GM12878 (cell line): ENCODE measurements at regions not wholly inside any gene's neighbourhood (a gene's known extent, or its start where the extent isn't known, plus 50 kb on each side); places are given as distances from the start of the nearest gene placed in this dataset.

ENCODE experiments used
- ATAC-seq: fragments of 200-7000 bp; cut with Tn5 transposase; 3 replicates; pipeline ENCODE4 v1.9.1; 2020; ENCODE audit warnings: mild to moderate bottlenecking, moderate library complexity
- BruUV-seq: library from RNA; stranded (reverse); fragments of 400-500 nt; replicated peaks from 2 replicates; lab custom pipeline; 2021; lab: Mats Ljungman, UMichigan
- CTCF ChIA-PET: fragments of 300-600 bp; sonication (Branson Sonifier 250); formaldehyde crosslinking; extraction: SDS; loops from one replicate; lab custom pipeline; 2021; ENCODE audit warnings: inconsistent platforms; lab: Yijun Ruan, JAX
- POLR2A ChIA-PET: fragments of 350-600 bp; formaldehyde crosslinking; extraction: SDS; loops from one replicate; lab custom pipeline; 2021; ENCODE audit warnings: inconsistent platforms; lab: Charles Lee
- RAD21 ChIA-PET: fragments of 300-600 bp; sonication (Branson Sonifier 250); formaldehyde crosslinking; loops from one replicate; lab custom pipeline; 2023; ENCODE audit warnings: antibody characterized with exemption; ENCODE audit not compliant: unreplicated experiment; lab: Charles Lee
- SMC1A ChIA-PET: fragments of 300-600 bp; sonication (Branson Sonifier 250); formaldehyde crosslinking; loops from one replicate; lab custom pipeline; 2023; ENCODE audit not compliant: unreplicated experiment, uncharacterized antibody; lab: Charles Lee
- DNase-seq: peaks from one replicate; pipeline ENCODE4 v3.0.0-alpha.2; 2011; ENCODE audit warnings: low read depth, low spot score
- FAIRE-seq: peaks from 3 replicates; lab custom pipeline; 2011; peaks lifted over from hg19 to GRCh38; lab: Jason Lieb, UNC
- H2AFZ ChIP-seq: 2 replicates; pipeline ENCODE4 v1.6.0; 2011; ENCODE audit warnings: low read depth, low read length, control low read depth; ENCODE audit not compliant: control insufficient read depth
- H3K27ac ChIP-seq: 2 replicates; pipeline ENCODE4 v1.5.1; 2011; ENCODE audit warnings: control low read depth; ENCODE audit not compliant: control insufficient read depth, insufficient read depth
- H3K27me3 ChIP-seq, 2 experiments: replicated peaks in 1 of 2; 2 replicates each; pipeline versions ENCODE4 v1.6.0 to v1.6.1; 2011; ENCODE audit warnings: low read length in 1 of 2; ENCODE audit not compliant: control insufficient read depth in 2 of 2, insufficient read depth in 2 of 2
- H3K36me3 ChIP-seq, 2 experiments: 2 replicates each; pipeline ENCODE4 v1.5.1; 2011; ENCODE audit warnings: low read length in 1 of 2; ENCODE audit not compliant: control insufficient read depth in 2 of 2, insufficient read depth in 2 of 2
- H3K4me1 ChIP-seq: 2 replicates; pipeline ENCODE4 v1.6.1; 2011; ENCODE audit warnings: mild to moderate bottlenecking, low read length, moderate library complexity, mixed read lengths; ENCODE audit not compliant: control insufficient read depth, insufficient read depth
- H3K4me2 ChIP-seq: 2 replicates; pipeline ENCODE4 v1.6.0; 2011; ENCODE audit warnings: control low read depth; ENCODE audit not compliant: control insufficient read depth, insufficient read depth
- H3K4me3 ChIP-seq: fragments of 200-600 bp; sonication (generic); 2 replicates; pipeline ENCODE4 v1.5.1; 2016
- H3K79me2 ChIP-seq: 2 replicates; pipeline ENCODE4 v1.6.0; 2011; ENCODE audit warnings: low read length; ENCODE audit not compliant: control insufficient read depth, insufficient read depth
- H3K9ac ChIP-seq: 2 replicates; pipeline ENCODE4 v1.8.0; 2011; ENCODE audit warnings: low read length, control low read depth, mixed read lengths; ENCODE audit not compliant: control insufficient read depth, insufficient read depth
- H3K9me3 ChIP-seq: replicated peaks from 3 replicates; pipeline ENCODE4 v1.5.1; 2011; ENCODE audit warnings: mild to moderate bottlenecking, low read length; ENCODE audit not compliant: control insufficient read depth, insufficient read depth
- H4K20me1 ChIP-seq: 2 replicates; pipeline ENCODE4 v1.6.0; 2011; ENCODE audit not compliant: control insufficient read depth, insufficient read depth
- FOS ChIP-seq: IDR thresholded peaks from 3 replicates; pipeline ENCODE4 v1.6.1; 2011; ENCODE audit warnings: borderline replicate concordance; ENCODE audit not compliant: insufficient read length; ENCODE audit errors: extremely low read depth
- HDGF ChIP-seq: fragments of 450-650 bp; IDR thresholded peaks from 2 replicates; pipeline ENCODE4 v1.6.1; 2016; ENCODE audit warnings: antibody characterized with exemption
- IKZF1 ChIP-seq: fragments of 450-650 bp; conservative IDR thresholded peaks from 2 replicates; pipeline ENCODE4 v1.6.1; 2017; ENCODE audit warnings: antibody characterized with exemption, mild to moderate bottlenecking
- IKZF2 ChIP-seq, 2 experiments: fragments of 450-650 bp; IDR thresholded peaks; 2 replicates each; pipeline ENCODE4 v1.6.1; 2017; ENCODE audit warnings: mild to moderate bottlenecking in 2 of 2, moderate library complexity in 2 of 2
- STAT1 ChIP-seq: fragments of 450-650 bp; conservative IDR thresholded peaks from 2 replicates; pipeline ENCODE4 v1.6.1; 2014; ENCODE audit warnings: antibody characterized with exemption, mild to moderate bottlenecking
- WGBS: methylation state at CpG from one replicate; pipeline ENCODE4 v1.1.6; 2016; ENCODE audit warnings: low lambda C conversion rate; ENCODE audit not compliant: insufficient replicate concordance, insufficient coverage; ENCODE audit errors: missing lambda C conversion rate; 5-methylcytosine and 5-hydroxymethylcytosine counted together
- in situ Hi-C: fragments of 300-500 bp; cut with MboI; formaldehyde crosslinking; loops from 9 replicates; pipeline ENCODE4 v1.14.3; 2018; ENCODE audit warnings: mixed read lengths
- intact Hi-C: fragments of 100-400 bp; cut with micrococcal nuclease; formaldehyde crosslinking; loops from one replicate; pipeline ENCODE4 v1.14.2; 2022; ENCODE audit not compliant: unreplicated experiment
- TF ChIP-seq, protein P1 (sequence below): IDR thresholded peaks from 2 replicates; pipeline ENCODE4 v1.6.1; 2011; ENCODE audit warnings: borderline replicate concordance, low read depth, mild to moderate bottlenecking, moderate library complexity, mixed read lengths, low read length; ENCODE audit not compliant: insufficient read depth; ENCODE audit errors: extremely low read length

DNA sequence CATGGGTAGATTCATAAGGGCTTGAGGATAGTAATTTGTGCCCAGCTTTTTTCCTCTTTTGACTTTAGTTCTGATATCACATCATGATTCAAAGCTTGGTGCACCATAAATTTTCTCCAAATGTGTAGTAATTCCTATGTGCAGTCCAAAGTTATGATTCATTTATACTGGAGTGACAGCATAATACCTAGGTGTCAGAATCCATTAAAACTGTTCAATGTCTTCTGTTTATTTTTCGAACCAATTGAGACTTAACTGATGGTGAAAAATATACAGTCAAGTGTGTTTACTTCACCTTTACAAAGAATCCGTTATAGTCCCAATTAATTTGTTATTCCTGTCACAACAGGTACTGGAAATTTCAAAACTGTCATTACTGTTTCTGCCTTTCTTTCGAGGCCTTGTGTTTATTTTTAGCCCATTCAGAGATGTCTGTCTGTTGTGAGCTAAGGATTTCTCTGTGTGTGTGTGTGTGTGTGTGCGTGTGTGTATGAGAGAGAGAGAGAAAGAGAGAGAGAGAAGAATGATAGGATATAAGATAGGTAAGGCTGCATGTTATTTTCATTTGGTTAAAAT, 389.7 kb upstream of the ATP5MC3 start:
- ATAC-seq (no peak), FAIRE-seq (no peak), DNase-seq (no peak)
- H3K9me3 ChIP-seq, result no peaks in the 10 kb centered on the region
- no peaks in the 10 kb centered on the region for H3K36me3 ChIP-seq
- no peak for TF ChIP-seq IKZF2 (IDR thresholded peaks at IDR 0.05)
- H3K27ac ChIP-seq, result no peak overlapping the region
- H2AFZ ChIP-seq, result no peak overlapping the region
- no peak overlapping the region for H3K4me3 ChIP-seq
- H3K4me2 ChIP-seq, result no peak overlapping the region
- RAD21 ChIA-PET, result no interaction called here
- no peaks in the 10 kb centered on the region; a peak in 1 of 4 replicates for H3K27me3 ChIP-seq
- POLR2A ChIA-PET, result no interaction called here
- H3K9ac ChIP-seq, result no peak overlapping the region
- no TSS peak for BruUV-seq
- CTCF ChIA-PET, result no interaction called here
- H3K79me2 ChIP-seq, result no peaks in the 10 kb centered on the region
- in situ Hi-C loops, result no loop called here
- peaks cover 3% of the 10 kb centered on the region; the same call in 1 of the 2 replicates for H3K4me1 ChIP-seq
- H4K20me1 ChIP-seq, result no peaks in the 10 kb centered on the region
- intact Hi-C loops, result no loop called here
- 23% methylated on average over 4 of the region's 4 CpGs for WGBS
- SMC1A ChIA-PET, result no interaction called here

DNA sequence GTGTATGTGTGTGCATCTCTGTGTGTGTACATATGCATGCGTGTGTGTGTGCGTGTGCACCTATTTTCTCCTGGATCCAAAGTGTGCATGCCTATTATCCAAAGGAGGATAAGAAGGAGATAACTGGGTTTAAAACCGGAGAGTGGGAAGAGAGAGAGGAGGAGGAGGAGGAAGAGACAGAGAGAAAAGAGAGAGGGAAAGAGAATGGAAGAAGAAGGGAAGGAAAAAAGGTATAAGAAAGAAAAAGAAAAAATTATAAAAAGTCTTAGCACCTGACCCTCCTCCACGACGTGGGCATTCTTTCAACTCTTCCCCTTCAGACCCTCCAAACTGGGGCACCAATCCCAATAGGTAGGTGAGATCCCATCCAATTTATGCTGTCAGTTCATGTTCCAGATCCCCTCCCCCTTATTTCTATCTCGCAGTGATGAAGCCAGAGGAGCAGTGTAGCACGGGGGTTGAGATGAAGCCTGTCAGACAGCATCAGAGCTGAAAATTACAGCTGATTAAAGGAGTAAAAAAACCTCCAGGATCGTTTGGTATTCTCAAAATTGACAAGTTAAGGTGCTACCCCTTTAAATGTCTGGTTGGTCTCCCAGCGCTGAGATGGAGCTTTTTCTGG, 386.7 kb upstream of the ATP5MC3 start:
- no peak for ATAC-seq
- RAD21 ChIA-PET, result no interaction called here
- TF ChIP-seq, protein P1, sequence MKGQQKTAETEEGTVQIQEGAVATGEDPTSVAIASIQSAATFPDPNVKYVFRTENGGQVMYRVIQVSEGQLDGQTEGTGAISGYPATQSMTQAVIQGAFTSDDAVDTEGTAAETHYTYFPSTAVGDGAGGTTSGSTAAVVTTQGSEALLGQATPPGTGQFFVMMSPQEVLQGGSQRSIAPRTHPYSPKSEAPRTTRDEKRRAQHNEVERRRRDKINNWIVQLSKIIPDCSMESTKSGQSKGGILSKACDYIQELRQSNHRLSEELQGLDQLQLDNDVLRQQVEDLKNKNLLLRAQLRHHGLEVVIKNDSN, result no peak
- TF ChIP-seq HDGF (no peak), FOS (no peak), IKZF1 (no peak), STAT1 (no peak)
- BruUV-seq, result no TSS peak
- Histone ChIP-seq H3K4me2 (no peak overlapping the region), H3K9ac (no peak overlapping the region), H3K9me3 (no peaks in the 10 kb centered on the region), H3K79me2 (no peaks in the 10 kb centered on the region), H3K27ac (no peak overlapping the region), H3K36me3 (no peaks in the 10 kb centered on the region), H3K27me3 (no peaks in the 10 kb centered on the region), H2AFZ (no peak overlapping the region), H3K4me3 (no peak overlapping the region), H4K20me1 (no peaks in the 10 kb centered on the region), H3K4me1 (no peaks in the 10 kb centered on the region)
- POLR2A ChIA-PET, result no interaction called here
- SMC1A ChIA-PET, result no interaction called here
- in situ Hi-C loops, result no loop called here
- no peak for DNase-seq
- no peak for FAIRE-seq
- intact Hi-C loops, result no loop called here
- 35% methylated on average over 9 of the region's 9 CpGs for WGBS
- CTCF ChIA-PET, result interaction anchor here (1.3 kb wide), 1 partner anchor 10 kb away, joined by 3 read pairs; no protein-coding TSS in a partner anchor
